GM21529 (cell line): ENCODE measurements at regions not wholly inside any gene's neighbourhood (a gene's known extent, or its start where the extent isn't known, plus 50 kb on each side); places are given as distances from the start of the nearest gene placed in this dataset.

Source experiments
- ATAC-seq: cut with Tn5 transposase; IDR thresholded peaks from one replicate; pipeline ENCODE4 v1.9.1; 2021; ENCODE audit not compliant: unreplicated experiment

GRCh38 chr4:65845199-65845773 lies 175.0 kb upstream of the EPHA5 start:
- ATAC-seq = no peak

DNA sequence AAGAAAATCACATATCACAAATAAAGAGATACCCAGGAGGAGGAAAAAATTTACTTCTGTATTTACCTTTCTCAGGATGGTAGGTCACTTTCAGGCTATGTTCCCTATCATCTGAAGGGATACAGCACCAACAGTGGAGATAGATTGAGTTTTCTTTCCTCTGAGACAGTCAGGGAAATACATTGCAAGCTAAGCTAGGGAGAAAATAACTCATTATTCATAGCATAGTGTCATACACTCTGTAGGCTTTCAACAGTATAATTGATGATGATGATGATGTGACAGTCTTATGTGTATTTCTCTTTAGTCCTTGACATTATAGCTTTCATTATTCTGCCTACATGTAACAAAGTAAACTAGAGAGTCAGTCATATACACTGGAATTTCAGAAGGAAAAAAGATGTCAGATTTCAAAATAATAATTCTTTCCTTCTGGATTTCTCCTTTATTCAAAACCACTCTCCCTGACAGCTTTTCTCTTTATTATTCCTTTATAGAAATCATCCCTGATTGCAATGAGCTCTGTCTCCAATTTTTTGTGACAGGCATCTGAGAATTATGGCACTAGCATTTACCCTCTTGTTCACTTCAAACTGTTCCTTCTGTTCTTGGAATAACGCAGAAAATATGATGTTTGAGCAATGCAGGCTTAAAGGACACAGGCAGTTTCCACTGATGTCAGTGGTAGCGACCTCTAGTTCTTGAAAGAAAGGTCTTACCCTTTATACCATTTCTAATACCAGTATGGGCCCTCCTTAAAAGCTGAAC lies 169.1 kb upstream of the EPHA5 start:
- ATAC-seq = no peak

DNA sequence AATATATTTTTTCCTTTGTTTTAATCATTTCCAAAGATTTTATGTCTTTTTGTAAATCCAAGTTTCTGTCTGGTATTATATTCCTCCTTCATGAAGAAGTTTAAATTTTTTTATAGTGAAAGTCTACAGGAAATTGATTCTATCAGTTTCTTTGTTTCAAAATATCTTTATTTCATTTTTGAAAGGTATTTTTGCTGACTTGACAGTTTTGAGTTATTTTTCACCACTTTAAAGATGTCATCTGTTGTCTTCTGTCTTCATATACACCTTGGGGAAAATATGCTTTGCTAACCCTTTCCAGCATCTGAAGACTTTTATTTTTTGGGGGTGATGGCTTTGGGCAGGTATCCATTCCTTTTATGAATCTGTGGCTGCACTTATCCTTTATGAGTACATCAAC lies 164.4 kb upstream of the EPHA5 start:
- ATAC-seq = no peak

DNA sequence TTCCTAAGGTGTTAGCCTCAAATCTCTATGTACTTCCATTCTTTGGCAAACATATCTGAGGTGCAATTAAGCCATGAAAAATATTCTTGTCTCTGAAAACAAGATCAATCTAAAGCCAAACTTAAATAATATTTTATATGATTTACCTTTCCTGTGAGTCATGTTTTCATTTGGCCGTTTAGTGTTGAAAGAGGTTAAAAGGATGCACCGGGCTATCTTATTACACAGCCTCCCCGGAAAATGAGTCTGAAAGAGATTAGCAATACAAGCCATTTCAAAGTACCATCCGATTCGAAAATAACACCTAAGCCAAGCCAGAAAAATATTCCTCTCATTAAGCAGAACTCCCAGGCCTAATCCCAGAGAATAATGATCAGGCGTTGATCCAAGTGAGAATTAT lies 161.5 kb upstream of the EPHA5 start:
- no peak for ATAC-seq

DNA sequence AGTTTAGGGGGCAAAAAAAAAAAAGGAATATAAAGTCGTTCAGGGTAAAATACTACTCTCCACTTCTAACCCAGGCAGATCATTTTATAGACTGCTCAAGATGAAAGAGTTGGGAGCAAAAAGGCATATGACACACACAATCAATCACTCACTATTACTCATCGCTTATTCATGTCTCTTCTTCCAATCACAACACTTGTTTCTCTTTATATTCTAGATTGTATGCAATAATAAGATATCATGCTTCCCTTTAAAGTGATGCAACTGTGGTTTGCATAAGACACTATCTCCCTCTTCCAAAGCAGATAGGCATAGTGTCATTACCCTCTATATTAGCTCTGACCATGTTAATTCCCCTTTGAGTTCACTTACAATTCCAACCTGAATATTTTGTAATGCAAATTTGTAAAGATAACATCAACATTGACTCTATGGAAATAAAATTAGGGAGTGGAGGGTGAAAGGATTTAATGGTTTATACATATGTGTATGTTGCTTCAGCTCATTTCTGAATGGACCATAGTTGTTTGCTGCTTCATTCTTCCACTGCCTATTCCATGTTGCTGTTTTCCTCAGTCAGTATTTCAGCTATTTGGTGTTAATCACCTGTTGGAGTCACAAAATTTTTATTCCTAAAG lies 154.9 kb upstream of the EPHA5 start:
- no peak for ATAC-seq

GRCh38 chr4:65819192-65819591 lies 148.9 kb upstream of the EPHA5 start:
- ATAC-seq = no peak

DNA sequence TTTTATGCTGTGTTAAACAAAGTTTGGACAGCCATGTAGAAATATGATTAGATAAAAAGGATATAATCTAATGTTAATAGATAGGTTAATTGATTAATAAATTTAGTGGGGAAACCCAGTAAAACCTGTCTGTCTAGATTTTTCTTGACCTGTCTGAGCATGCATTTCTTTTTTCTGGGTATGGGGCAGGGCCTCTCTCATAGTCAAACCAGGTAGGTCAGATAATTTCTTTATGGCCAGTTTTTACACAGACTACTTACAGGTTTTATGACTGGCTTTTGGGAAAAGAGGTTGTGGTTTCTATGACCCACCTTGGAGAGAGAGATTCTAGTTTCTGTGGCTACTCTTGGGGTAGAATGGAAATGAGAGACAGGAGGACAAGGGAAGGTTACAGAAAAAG lies 135.6 kb upstream of the EPHA5 start:
- no peak for ATAC-seq

GRCh38 chr4:65799513-65799912 lies 129.2 kb upstream of the EPHA5 start:
- ATAC-seq = no peak

DNA sequence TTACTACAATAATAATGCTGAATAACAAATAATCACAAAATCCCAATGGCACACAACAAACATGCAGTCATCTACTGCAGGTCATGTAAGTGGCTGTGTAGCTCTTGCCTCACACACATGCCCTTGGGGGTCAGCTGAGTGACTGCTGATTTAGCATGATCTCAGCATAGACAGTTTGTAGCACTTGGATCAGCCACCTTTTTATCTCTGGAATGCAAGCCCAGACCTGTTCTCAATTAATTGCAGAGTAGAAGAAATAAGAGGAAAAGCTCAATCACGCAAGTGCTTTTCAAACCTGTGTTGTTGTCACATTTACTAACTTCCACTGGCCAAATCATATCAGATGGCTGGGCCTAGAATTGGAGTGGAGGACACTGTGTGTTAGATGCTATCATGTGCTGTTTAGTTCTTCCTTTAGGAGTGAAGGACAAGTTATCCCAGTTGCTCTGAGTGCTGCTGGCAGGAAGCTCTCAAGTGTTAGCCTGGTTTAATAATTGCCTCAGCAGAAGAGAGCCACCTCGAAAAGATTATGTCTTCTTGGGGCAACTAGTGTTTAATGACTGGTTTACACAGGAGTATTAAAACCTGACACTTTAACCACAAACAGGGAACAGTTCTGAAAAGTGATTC lies 128.3 kb upstream of the EPHA5 start:
- no peak for ATAC-seq

DNA sequence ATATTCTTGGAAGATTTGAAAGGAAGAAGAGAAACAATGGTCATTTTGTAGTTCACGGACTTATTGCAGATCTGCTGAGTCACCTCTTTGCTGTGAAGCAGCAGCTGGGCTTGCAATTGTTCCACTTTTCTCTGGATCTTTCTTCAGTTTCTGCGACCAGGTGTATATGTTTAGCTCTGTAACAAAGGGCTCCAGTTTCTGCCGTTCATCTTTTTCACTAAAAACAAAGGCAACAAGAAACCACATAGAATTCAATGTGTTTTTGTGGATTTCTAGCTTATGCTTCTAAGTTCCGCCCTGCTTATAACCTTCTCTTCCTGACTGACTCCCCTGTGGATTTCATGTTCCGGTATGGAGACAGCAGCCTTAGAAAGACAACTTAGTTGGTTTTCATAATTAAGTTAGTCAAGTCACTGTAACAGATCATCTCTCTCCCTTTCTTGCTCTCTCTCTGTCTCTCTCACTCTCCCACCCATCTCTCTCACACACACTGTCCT lies 121.6 kb upstream of the EPHA5 start:
- ATAC-seq = no peak

DNA sequence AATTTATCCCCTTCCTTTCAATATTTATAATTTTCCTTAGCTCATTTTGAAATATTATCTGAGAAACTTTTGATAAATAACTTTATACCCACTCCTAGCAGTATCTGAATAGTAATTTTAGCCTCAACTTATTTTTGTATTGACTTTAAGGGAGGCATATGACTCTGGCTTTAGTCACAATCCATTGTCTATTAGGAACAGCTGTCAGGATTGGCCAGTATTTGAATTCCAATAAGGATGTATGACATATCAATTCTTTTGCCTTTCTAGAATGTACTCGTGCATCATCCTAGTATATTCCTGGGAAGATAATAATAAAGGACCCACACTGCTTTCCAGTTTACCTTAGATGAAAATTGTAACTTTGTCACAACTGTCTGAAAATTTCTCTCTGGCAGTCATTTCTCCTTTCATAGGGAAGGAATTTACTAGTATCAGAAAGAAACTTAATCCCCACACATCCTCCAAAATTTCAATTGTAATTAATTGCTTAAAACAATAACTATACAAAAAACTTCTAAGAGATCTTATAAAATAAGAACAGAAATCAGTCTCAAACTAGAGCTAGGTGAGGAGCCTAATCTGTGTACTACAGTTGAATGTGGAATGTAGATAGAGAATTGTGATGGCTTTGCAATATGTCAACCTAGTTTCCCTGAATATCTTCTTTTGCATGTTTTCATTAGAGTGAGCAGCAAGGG lies 121.0 kb upstream of the EPHA5 start:
- no peak for ATAC-seq

DNA sequence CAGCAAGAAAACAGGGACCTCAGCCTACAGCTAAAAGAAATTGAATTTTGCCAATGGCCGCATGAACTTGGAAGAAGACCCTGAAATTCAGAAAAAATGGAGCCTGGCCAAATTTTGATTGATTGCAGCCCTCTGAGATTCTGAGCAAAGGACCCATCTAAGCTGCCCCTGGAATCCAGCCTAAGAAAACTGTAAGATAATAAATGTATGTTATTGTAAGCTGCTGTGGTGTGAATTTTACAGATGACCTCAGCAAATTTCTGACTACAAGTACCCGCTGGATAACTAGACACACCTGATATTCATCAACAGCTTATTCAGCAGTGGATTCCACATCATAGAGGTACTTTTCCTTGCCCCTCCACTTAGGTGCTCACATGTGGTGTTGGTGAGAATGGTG lies 119.5 kb upstream of the EPHA5 start:
- no peak for ATAC-seq

- ATAC-seq = no peak
Measured at GRCh38 chr4:65789341-65789740, 119.1 kb upstream of the EPHA5 start.

DNA sequence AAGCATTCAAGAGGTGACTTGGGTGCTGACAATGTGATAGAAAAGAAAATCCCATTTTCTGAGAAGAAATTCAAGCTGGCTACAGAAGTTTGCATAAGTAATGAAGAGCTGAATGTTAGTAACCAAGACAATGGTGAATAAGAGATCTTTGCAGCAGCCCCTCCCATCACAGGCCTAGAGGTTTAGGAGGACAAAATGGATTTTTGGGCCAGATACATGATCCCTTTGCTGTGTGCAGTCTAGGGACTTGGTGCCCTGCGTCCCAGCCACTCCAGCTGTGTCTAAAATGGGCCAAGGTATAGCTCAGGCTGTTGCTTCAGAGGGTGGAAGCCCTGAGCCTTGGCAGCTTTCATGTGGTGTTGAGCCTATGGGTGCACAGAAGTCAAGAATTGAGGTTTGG lies 107.0 kb upstream of the EPHA5 start:
- ATAC-seq = no peak

DNA sequence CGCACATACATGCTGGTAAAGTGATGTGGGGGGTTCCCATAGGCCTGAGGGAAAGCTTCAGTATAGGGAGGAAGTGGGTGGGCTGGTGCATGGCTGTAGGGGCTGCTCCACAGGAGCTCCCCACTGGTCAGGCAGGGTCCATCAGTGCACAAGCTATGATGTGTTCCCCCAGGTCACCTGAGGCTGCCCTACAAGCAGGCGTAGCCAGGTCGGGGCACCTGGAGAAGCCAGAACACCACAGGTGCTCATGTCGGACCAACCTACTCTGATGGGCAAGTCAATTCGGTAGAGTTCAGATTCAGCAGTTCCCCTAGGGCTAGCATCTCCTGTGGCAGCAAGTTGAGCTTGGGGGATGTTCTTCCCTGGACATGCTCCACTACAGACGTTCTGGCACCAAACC lies 103.3 kb upstream of the EPHA5 start:
- ATAC-seq = no peak

DNA sequence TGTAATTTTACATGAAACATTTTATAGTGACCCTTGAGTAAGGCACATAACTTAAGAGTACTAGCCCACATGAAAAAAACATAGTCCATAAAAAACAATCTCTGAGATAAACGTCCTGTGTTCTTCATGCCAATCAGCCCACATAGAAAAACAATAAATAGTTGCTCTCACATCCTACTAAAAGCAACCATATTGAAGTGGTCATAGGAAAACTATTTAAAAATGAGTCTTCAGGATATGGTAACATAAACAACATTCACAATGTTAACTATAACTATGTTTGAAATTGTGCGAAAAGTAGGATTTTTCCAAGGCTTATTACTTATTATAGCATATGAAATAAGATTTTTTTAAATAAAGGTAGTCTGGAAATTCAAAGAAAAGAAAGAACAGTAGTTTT lies 77.1 kb upstream of the EPHA5 start:
- no peak for ATAC-seq

GRCh38 chr4:65738134-65738533 lies 67.8 kb upstream of the EPHA5 start:
- ATAC-seq = no peak

DNA sequence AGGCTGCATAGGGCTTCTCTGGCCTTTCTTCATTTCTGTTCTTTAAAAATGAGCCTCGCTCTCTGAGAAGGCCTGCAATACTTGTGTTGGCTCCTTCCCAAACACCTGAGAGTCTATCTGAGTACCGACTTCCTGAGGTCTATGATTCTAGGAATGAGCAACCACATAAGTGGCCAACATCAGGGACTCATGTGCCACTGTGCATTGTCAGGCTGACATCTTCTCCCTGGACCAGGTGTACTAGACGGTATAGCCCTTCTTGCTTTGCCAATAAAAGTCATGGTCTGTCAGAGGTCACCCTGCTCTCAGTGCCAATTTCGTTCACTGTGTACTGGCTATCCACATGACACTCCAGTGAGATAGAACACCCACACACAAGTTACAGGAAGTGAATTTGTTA lies 67.4 kb upstream of the EPHA5 start:
- ATAC-seq = no peak

GRCh38 chr4:65724973-65725372 lies 54.7 kb upstream of the EPHA5 start:
- no peak for ATAC-seq
